A549 (cell line): ENCODE measurements at regions not wholly inside any gene's neighbourhood (a gene's known extent, or its start where the extent isn't known, plus 50 kb on each side); places are given as distances from the start of the nearest gene placed in this dataset.
A peak's percentile ranks its signal among the peaks of the same experiment; 100 is the strongest.

Source experiments
- ATAC-seq, 2 experiments: fragments of 200-7000 bp in 1 of 2; fragments of >200 bp in 1 of 2; cut with Nextera tagmentation in 1 of 2; cut with Tn5 transposase in 1 of 2; 3 replicates each; pipeline versions ENCODE4 v1.8.0 to v1.9.1; 2018 to 2020; ENCODE audit warnings: mild to moderate bottlenecking in 1 of 2, moderate library complexity in 1 of 2
- CTCF ChIA-PET: fragments of 300-600 bp; sonication (Branson Sonifier 250); formaldehyde crosslinking; extraction: SDS; loops from one replicate; lab custom pipeline; 2021; ENCODE audit warnings: antibody characterized with exemption, inconsistent platforms; lab: Yijun Ruan, JAX
- POLR2A ChIA-PET: fragments of 350-600 bp; formaldehyde crosslinking; extraction: SDS; loops from one replicate; lab custom pipeline; 2021; ENCODE audit warnings: antibody characterized with exemption, inconsistent platforms; lab: Yijun Ruan, JAX
- DNase-seq, 2 experiments: peaks; one replicate each; pipeline versions ENCODE4 v3.0.0 to v3.0.0-alpha.2; 2011 to 2016; ENCODE audit warnings: low read depth in 1 of 2, low spot score in 1 of 2
- FAIRE-seq: peaks from 2 replicates; lab custom pipeline; 2011; peaks lifted over from hg19 to GRCh38; lab: Jason Lieb, UNC
- H3K27ac ChIP-seq, 2 experiments: fragments of >200 bp; sonication (Bioruptor Twin); formaldehyde crosslinking; 3 replicates each; pipeline ENCODE4 v1.5.1; 2016 to 2017
- H3K4me1 ChIP-seq: fragments of >200 bp; sonication (Bioruptor Twin); formaldehyde crosslinking; 3 replicates; pipeline ENCODE4 v1.6.1; 2016
- H3K4me2 ChIP-seq: fragments of >200 bp; sonication (Bioruptor Twin); formaldehyde crosslinking; 3 replicates; pipeline ENCODE4 v1.6.1; 2016
- H3K4me3 ChIP-seq: fragments of >200 bp; sonication (Bioruptor Twin); formaldehyde crosslinking; 3 replicates; pipeline ENCODE4 v1.5.1; 2016
- H3K9me3 ChIP-seq: fragments of >200 bp; sonication (Bioruptor Twin); formaldehyde crosslinking; 3 replicates; pipeline ENCODE4 v1.6.1; 2016
- CBX2 ChIP-seq: fragments of 200-600 bp; sonication (generic); IDR thresholded peaks from 2 replicates; pipeline ENCODE4 v1.6.1; 2016; ENCODE audit warnings: low read depth, mild to moderate bottlenecking, borderline replicate concordance
- CBX8 ChIP-seq: fragments of 200-600 bp; sonication (generic); IDR thresholded peaks from 2 replicates; pipeline ENCODE4 v1.6.1; 2016
- CHD2 ChIP-seq: fragments of 150-350 bp; IDR thresholded peaks from 2 replicates; pipeline ENCODE4 v1.6.1; 2014; ENCODE audit warnings: low read length; ENCODE audit not compliant: partially characterized antibody
- CHD4 ChIP-seq: fragments of 200-600 bp; sonication (generic); IDR thresholded peaks from 2 replicates; pipeline ENCODE4 v1.6.1; 2016; ENCODE audit warnings: antibody characterized with exemption, mild to moderate bottlenecking, borderline replicate concordance
- EHF ChIP-seq: fragments of 250-450 bp; sonication (Bioruptor Pico); IDR thresholded peaks from 2 replicates; pipeline ENCODE4 v1.5.0; 2020; ENCODE audit warnings: mild to moderate bottlenecking
- EP300 ChIP-seq, 2 experiments: fragments of >200 bp; sonication (Bioruptor Twin); formaldehyde crosslinking; IDR thresholded peaks; 2 replicates in 1 of 2; 3 replicates in 1 of 2; pipeline ENCODE4 v1.6.1; 2016 to 2017
- FOSL2 ChIP-seq, 2 experiments: fragments of 450-650 bp in 1 of 2; fragments of >200 bp in 1 of 2; sonication (Bioruptor Twin) in 1 of 2; formaldehyde crosslinking; IDR thresholded peaks; 2 replicates each; pipeline versions ENCODE4 v1.5.0 to v1.6.1; 2016 to 2020; ENCODE audit warnings: mild to moderate bottlenecking in 1 of 2, moderate library complexity in 1 of 2
- HDAC2 ChIP-seq: fragments of 200-600 bp; sonication (generic); IDR thresholded peaks from 2 replicates; pipeline ENCODE4 v1.6.1; 2016
- HMGXB4 ChIP-seq: fragments of 250-450 bp; sonication (Bioruptor Pico); IDR thresholded peaks from 2 replicates; pipeline ENCODE4 v1.5.0; 2021; ENCODE audit warnings: mild to moderate bottlenecking, moderate library complexity, borderline replicate concordance
- HOXA7 ChIP-seq: fragments of 250-450 bp; sonication (Bioruptor Pico); IDR thresholded peaks from 2 replicates; pipeline ENCODE4 v1.5.0; 2020; ENCODE audit warnings: mild to moderate bottlenecking, moderate library complexity
- HOXB5 ChIP-seq: fragments of 250-450 bp; sonication (Bioruptor Pico); IDR thresholded peaks from 2 replicates; pipeline ENCODE4 v1.5.0; 2020; ENCODE audit warnings: mild to moderate bottlenecking, moderate library complexity
- KDM5A ChIP-seq: fragments of 200-600 bp; sonication (generic); IDR thresholded peaks from 2 replicates; pipeline ENCODE4 v1.6.1; 2016; ENCODE audit warnings: antibody characterized with exemption, mild to moderate bottlenecking
- MAFK ChIP-seq: fragments of 450-650 bp; IDR thresholded peaks from 2 replicates; pipeline ENCODE4 v1.6.1; 2014; ENCODE audit not compliant: partially characterized antibody
- NFE2L2 ChIP-seq: fragments of 150-350 bp; conservative IDR thresholded peaks from 2 replicates; pipeline ENCODE4 v1.6.1; 2014; ENCODE audit warnings: low read length
- NR3C1 ChIP-seq: fragments of >200 bp; sonication (Bioruptor Twin); formaldehyde crosslinking; IDR thresholded peaks from 3 replicates; pipeline ENCODE4 v1.6.1; 2017
- PBX3 ChIP-seq: IDR thresholded peaks from 2 replicates; pipeline ENCODE4 v1.6.1; 2012
- RARB ChIP-seq: fragments of 250-450 bp; sonication (Bioruptor Pico); IDR thresholded peaks from 2 replicates; pipeline ENCODE4 v1.8.0; 2021; ENCODE audit warnings: mild to moderate bottlenecking, moderate library complexity
- RCOR1 ChIP-seq: fragments of 150-350 bp; IDR thresholded peaks from 2 replicates; pipeline ENCODE4 v1.6.1; 2014; ENCODE audit warnings: antibody characterized with exemption, low read length, low read depth
- SREBF2 ChIP-seq: fragments of 450-650 bp; IDR thresholded peaks from 2 replicates; pipeline ENCODE4 v1.6.1; 2014; ENCODE audit warnings: mild to moderate bottlenecking, moderate library complexity
- TP53 ChIP-seq: fragments of 250-450 bp; sonication (Bioruptor Pico); IDR thresholded peaks from 2 replicates; pipeline ENCODE4 v1.5.0; 2021; ENCODE audit warnings: mild to moderate bottlenecking, moderate library complexity
- ZC3H11A ChIP-seq: fragments of 450-650 bp; IDR thresholded peaks from 2 replicates; pipeline ENCODE4 v1.6.1; 2014; ENCODE audit warnings: antibody characterized with exemption, mild to moderate bottlenecking
- WGBS: methylation state at CpG from one replicate; pipeline ENCODE4 v1.1.6; 2017; ENCODE audit errors: missing lambda C conversion rate; 5-methylcytosine and 5-hydroxymethylcytosine counted together
- TF ChIP-seq, protein P1 (sequence below): fragments of 450-650 bp; IDR thresholded peaks from 2 replicates; pipeline ENCODE4 v1.6.1; 2014; ENCODE audit warnings: antibody characterized with exemption
- TF ChIP-seq, protein P2 (sequence below): fragments of 250-450 bp; sonication (Bioruptor Pico); IDR thresholded peaks from 2 replicates; pipeline ENCODE4 v1.5.0; 2020; ENCODE audit warnings: low read depth, mild to moderate bottlenecking, moderate library complexity
- TF ChIP-seq, protein P3 (sequence below): fragments of >200 bp; sonication (Bioruptor Twin); formaldehyde crosslinking; IDR thresholded peaks from 3 replicates; pipeline ENCODE4 v1.6.1; 2016

DNA sequence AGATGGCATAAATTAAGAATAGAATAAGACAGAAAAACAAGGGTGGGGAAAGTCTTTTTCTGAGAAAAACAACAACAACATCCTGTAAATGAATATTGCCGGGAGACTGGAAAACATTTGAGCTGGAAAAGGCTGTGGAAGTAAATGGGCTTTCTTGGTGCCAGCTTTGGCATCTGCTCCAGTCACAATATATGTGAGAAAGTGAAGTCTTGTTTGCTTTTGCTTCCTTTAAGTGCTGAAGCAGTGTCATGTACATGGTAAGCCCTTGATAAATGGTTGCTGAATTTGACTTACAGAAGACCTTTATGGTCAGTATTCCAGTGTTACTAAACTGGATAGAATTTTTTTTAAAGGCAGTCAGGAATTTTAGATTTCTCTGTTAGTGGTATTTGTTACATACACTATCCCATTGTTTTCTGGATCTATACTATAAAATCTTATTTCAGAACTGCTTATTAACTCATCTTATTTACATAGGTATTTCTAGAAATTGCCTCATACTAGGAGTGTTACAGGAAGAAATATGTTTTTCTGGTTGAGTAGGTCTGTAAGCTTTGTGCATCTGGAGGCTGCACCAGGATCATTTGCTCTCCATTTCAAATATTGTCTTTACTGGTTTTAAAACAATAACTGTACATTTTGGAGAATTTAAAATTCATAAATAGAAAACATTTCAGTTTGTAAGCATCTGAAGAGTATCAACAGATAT, 201.7 kb upstream of the FOXP2 start:
- ChIA-PET CTCF (no interaction called here), POLR2A (no interaction called here)
- no peak overlapping the region for H3K4me2 ChIP-seq
- FAIRE-seq: no peak
- no peak for DNase-seq
- WGBS: 27% methylated on average over 1 of the region's 1 CpG
- no peak for ATAC-seq
- H3K4me3 ChIP-seq: no peak overlapping the region
- H3K4me1 ChIP-seq: no peaks in the 10 kb centered on the region
- TF ChIP-seq, protein P1, sequence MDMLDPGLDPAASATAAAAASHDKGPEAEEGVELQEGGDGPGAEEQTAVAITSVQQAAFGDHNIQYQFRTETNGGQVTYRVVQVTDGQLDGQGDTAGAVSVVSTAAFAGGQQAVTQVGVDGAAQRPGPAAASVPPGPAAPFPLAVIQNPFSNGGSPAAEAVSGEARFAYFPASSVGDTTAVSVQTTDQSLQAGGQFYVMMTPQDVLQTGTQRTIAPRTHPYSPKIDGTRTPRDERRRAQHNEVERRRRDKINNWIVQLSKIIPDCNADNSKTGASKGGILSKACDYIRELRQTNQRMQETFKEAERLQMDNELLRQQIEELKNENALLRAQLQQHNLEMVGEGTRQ: no peak
- TF ChIP-seq RCOR1: no peak
- no peak for TF ChIP-seq CHD4
- TF ChIP-seq CBX2: no peak
- TF ChIP-seq, protein P2, sequence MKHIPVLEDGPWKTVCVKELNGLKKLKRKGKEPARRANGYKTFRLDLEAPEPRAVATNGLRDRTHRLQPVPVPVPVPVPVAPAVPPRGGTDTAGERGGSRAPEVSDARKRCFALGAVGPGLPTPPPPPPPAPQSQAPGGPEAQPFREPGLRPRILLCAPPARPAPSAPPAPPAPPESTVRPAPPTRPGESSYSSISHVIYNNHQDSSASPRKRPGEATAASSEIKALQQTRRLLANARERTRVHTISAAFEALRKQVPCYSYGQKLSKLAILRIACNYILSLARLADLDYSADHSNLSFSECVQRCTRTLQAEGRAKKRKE (CRISPR knock-in tag): no peak
- TF ChIP-seq NR3C1: no peak
- no peak for TF ChIP-seq CHD2
- TF ChIP-seq KDM5A: no peak
- TF ChIP-seq HOXB5 (CRISPR knock-in tag): no peak
- TF ChIP-seq, all 56 proteins: peak for 0
- Histone ChIP-seq H3K9me3 (no peaks in the 10 kb centered on the region), H3K27ac (no peak overlapping the region)

GRCh38 chr7:114209968-114210367, 204.6 kb upstream of the FOXP2 start:
- no peak for TF ChIP-seq HMGXB4
- TF ChIP-seq KDM5A: no peak
- no peak for TF ChIP-seq CBX2
- no peak for TF ChIP-seq NFE2L2
- TF ChIP-seq SREBF2: no peak
- TF ChIP-seq, protein P3, sequence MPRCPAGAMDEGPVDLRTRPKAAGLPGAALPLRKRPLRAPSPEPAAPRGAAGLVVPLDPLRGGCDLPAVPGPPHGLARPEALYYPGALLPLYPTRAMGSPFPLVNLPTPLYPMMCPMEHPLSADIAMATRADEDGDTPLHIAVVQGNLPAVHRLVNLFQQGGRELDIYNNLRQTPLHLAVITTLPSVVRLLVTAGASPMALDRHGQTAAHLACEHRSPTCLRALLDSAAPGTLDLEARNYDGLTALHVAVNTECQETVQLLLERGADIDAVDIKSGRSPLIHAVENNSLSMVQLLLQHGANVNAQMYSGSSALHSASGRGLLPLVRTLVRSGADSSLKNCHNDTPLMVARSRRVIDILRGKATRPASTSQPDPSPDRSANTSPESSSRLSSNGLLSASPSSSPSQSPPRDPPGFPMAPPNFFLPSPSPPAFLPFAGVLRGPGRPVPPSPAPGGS: no peak
- no peak for TF ChIP-seq EP300 (IDR thresholded peaks at IDR 0.05)
- no peak for TF ChIP-seq HOXA7 (CRISPR knock-in tag)
- no peak for TF ChIP-seq EHF (CRISPR knock-in tag)
- no peak for TF ChIP-seq TP53 (CRISPR knock-in tag)
- no peak for TF ChIP-seq HDAC2
- no peak for TF ChIP-seq ZC3H11A
- WGBS: 3% methylated on average over 1 of the region's 1 CpG
- ChIA-PET CTCF (no interaction called here), POLR2A (no interaction called here)
- no peak overlapping the region for H3K4me2 ChIP-seq
- H3K4me3 ChIP-seq: no peak overlapping the region
- FAIRE-seq: no peak
- no peaks in the 10 kb centered on the region for H3K4me1 ChIP-seq
- H3K27ac ChIP-seq: no peak overlapping the region
- H3K9me3 ChIP-seq: no peaks in the 10 kb centered on the region
- DNase-seq: no peak
- no peak for ATAC-seq

DNA sequence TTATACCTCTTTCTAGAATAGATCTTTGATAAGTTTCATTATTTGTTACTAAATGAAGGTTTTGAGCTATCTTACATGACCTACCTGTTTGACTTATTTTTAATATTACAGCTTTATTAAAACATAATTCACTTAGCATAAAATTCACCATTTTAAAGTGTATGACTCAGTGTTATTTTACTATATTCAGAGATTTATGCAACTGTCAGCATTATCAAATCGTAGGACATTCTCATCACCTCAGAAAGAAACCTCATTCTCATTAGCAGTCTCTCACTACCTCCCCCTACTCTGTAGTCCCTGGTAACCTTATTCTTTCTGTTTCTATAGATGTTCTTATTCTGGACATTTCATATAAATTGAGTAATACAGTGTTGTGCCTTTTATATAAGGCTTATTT, 207.9 kb upstream of the FOXP2 start:
- H3K27ac ChIP-seq: no peak overlapping the region
- ATAC-seq: no peak
- TF ChIP-seq PBX3: no peak
- no peak for TF ChIP-seq SREBF2
- TF ChIP-seq TP53 (CRISPR knock-in tag): no peak
- TF ChIP-seq RARB (CRISPR knock-in tag): no peak
- peak; percentile 79 for TF ChIP-seq MAFK
- TF ChIP-seq HDAC2: no peak
- no peak for TF ChIP-seq CBX8
- no peak for TF ChIP-seq FOSL2 (IDR thresholded peaks at IDR 0.05)
- no peak for TF ChIP-seq FOSL2 (CRISPR knock-in tag; IDR thresholded peaks at IDR 0.05)
- ChIA-PET POLR2A (no interaction called here), CTCF (no interaction called here)
- DNase-seq: no peak
- H3K4me1 ChIP-seq: no peaks in the 10 kb centered on the region
- 3% methylated on average over 1 of the region's 1 CpG for WGBS
- H3K4me2 ChIP-seq: no peak overlapping the region
- no peaks in the 10 kb centered on the region for H3K9me3 ChIP-seq
- FAIRE-seq: no peak
- H3K4me3 ChIP-seq: no peak overlapping the region
